ENCODE measurements at regions not wholly inside any gene's neighbourhood (a gene's known extent, or its start where the extent isn't known, plus 50 kb on each side); places are given as distances from the start of the nearest gene placed in this dataset.

DNA sequence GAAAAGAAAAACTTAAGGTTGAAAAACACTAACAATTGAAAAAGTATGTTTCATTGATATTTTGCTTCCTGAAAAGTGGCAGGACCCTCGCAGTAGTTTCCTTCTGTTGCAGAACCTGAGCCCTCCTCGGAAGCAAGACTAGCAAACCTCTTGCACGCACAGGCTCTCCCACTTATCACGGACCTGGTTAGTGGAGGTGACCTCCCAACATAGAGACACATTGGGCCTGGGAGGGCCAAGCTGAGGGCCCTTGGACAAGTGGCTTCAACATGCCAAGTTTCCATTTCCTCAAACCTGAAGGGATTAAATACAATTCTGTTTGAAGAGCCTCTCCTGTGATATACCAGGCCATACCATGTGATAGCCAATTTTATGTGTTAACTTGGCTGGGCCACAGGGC is 133.4 kb upstream of the AGAP1 start:
- TF ChIP-seq, protein P1, sequence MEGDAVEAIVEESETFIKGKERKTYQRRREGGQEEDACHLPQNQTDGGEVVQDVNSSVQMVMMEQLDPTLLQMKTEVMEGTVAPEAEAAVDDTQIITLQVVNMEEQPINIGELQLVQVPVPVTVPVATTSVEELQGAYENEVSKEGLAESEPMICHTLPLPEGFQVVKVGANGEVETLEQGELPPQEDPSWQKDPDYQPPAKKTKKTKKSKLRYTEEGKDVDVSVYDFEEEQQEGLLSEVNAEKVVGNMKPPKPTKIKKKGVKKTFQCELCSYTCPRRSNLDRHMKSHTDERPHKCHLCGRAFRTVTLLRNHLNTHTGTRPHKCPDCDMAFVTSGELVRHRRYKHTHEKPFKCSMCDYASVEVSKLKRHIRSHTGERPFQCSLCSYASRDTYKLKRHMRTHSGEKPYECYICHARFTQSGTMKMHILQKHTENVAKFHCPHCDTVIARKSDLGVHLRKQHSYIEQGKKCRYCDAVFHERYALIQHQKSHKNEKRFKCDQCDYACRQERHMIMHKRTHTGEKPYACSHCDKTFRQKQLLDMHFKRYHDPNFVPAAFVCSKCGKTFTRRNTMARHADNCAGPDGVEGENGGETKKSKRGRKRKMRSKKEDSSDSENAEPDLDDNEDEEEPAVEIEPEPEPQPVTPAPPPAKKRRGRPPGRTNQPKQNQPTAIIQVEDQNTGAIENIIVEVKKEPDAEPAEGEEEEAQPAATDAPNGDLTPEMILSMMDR (IDR thresholded peaks at IDR 0.05; ENCODE audit: low read length) = no peak
- no peak for TF ChIP-seq EZH2 (optimal IDR thresholded peaks at IDR 0.05; ENCODE audit: low read depth, low read length)
- TF ChIP-seq EZH2phosphoT487 (IDR thresholded peaks at IDR 0.05; ENCODE audit: low read length) = no peak

Data from MM.1S (cell line).